ENCODE measurements at regions not wholly inside any gene's neighbourhood (a gene's known extent, or its start where the extent isn't known, plus 50 kb on each side); places are given as distances from the start of the nearest gene placed in this dataset.

DNA sequence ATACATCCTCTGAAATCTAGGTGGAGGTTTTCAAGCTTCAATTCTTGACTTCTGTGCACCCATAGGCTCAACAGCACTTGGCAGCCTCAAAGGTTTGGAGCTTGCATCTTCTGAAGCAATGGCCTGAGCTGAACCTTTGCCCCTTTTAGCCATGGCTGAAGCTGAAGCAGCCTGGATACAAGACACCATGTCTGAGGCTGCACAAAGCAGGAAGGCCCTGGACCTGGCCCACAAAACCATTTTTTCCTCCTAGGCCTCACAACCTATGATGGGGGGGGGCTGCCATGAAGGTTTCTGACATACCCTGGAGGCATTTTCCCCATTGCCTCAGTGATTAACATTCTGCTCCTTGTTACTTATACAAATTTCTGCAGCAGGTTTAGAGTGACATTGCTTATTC, 173.3 kb upstream of the PRMT6 start:
- Histone ChIP-seq H3K27ac (ENCODE audit: control insufficient read depth, insufficient read depth) (no peak overlapping the region), H3K4me2 (ENCODE audit: control insufficient read depth, insufficient read depth) (no peak overlapping the region), H4K20me1 (ENCODE audit: control insufficient read depth, insufficient read depth) (no peaks in the 10 kb centered on the region), H3K4me1 (ENCODE audit: control insufficient read depth, insufficient read depth, low read length) (no peaks in the 10 kb centered on the region), H3K27me3 (replicated peaks in 1 of 2; ENCODE audit: control insufficient read depth in 2 of 2, insufficient read depth in 2 of 2, low read length in 1 of 2) (no peaks in the 10 kb centered on the region), H2AFZ (ENCODE audit: control insufficient read depth, low read depth, low read length) (no peak overlapping the region), H3K9ac (ENCODE audit: control insufficient read depth, insufficient read depth, low read length) (no peak overlapping the region), H3K4me3 (no peak overlapping the region), H3K36me3 (ENCODE audit: control insufficient read depth in 2 of 2, insufficient read depth in 2 of 2, low read length in 1 of 2) (no peaks in the 10 kb centered on the region), H3K9me3 (replicated peaks; ENCODE audit: control insufficient read depth, insufficient read depth, low read length) (no peaks in the 10 kb centered on the region), H3K79me2 (ENCODE audit: control insufficient read depth, insufficient read depth, low read length) (no peaks in the 10 kb centered on the region)
- ChIA-PET CTCF (no interaction called here), POLR2A (no interaction called here), RAD21 (ENCODE audit: unreplicated experiment) (no interaction called here), SMC1A (ENCODE audit: uncharacterized antibody, unreplicated experiment) (no interaction called here)
- no peak for FAIRE-seq
- no peak for ATAC-seq
- intact Hi-C loops (cut with micrococcal nuclease; ENCODE audit: unreplicated experiment) (no loop called here), in situ Hi-C loops (cut with MboI) (no loop called here)
- BruUV-seq (replicated peaks): no TSS peak
- DNase-seq (ENCODE audit: low read depth, low spot score): no peak
- no peak for TF ChIP-seq FOXK2 (IDR thresholded peaks at IDR 0.05)
- TF ChIP-seq, protein P1, sequence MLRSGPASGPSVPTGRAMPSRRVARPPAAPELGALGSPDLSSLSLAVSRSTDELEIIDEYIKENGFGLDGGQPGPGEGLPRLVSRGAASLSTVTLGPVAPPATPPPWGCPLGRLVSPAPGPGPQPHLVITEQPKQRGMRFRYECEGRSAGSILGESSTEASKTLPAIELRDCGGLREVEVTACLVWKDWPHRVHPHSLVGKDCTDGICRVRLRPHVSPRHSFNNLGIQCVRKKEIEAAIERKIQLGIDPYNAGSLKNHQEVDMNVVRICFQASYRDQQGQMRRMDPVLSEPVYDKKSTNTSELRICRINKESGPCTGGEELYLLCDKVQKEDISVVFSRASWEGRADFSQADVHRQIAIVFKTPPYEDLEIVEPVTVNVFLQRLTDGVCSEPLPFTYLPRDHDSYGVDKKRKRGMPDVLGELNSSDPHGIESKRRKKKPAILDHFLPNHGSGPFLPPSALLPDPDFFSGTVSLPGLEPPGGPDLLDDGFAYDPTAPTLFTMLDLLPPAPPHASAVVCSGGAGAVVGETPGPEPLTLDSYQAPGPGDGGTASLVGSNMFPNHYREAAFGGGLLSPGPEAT (IDR thresholded peaks at IDR 0.05; ENCODE audit: low read depth): no peak
- TF ChIP-seq, protein P2, sequence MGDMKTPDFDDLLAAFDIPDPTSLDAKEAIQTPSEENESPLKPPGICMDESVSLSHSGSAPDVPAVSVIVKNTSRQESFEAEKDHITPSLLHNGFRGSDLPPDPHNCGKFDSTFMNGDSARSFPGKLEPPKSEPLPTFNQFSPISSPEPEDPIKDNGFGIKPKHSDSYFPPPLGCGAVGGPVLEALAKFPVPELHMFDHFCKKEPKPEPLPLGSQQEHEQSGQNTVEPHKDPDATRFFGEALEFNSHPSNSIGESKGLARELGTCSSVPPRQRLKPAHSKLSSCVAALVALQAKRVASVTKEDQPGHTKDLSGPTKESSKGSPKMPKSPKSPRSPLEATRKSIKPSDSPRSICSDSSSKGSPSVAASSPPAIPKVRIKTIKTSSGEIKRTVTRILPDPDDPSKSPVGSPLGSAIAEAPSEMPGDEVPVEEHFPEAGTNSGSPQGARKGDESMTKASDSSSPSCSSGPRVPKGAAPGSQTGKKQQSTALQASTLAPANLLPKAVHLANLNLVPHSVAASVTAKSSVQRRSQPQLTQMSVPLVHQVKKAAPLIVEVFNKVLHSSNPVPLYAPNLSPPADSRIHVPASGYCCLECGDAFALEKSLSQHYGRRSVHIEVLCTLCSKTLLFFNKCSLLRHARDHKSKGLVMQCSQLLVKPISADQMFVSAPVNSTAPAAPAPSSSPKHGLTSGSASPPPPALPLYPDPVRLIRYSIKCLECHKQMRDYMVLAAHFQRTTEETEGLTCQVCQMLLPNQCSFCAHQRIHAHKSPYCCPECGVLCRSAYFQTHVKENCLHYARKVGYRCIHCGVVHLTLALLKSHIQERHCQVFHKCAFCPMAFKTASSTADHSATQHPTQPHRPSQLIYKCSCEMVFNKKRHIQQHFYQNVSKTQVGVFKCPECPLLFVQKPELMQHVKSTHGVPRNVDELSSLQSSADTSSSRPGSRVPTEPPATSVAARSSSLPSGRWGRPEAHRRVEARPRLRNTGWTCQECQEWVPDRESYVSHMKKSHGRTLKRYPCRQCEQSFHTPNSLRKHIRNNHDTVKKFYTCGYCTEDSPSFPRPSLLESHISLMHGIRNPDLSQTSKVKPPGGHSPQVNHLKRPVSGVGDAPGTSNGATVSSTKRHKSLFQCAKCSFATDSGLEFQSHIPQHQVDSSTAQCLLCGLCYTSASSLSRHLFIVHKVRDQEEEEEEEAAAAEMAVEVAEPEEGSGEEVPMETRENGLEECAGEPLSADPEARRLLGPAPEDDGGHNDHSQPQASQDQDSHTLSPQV (IDR thresholded peaks at IDR 0.05): no peak
- no peak for TF ChIP-seq RAD21 (IDR thresholded peaks at IDR 0.05; ENCODE audit: insufficient read depth, low read depth, low read length)
- no peak for TF ChIP-seq LARP7 (IDR thresholded peaks at IDR 0.05)
- TF ChIP-seq, protein P3, sequence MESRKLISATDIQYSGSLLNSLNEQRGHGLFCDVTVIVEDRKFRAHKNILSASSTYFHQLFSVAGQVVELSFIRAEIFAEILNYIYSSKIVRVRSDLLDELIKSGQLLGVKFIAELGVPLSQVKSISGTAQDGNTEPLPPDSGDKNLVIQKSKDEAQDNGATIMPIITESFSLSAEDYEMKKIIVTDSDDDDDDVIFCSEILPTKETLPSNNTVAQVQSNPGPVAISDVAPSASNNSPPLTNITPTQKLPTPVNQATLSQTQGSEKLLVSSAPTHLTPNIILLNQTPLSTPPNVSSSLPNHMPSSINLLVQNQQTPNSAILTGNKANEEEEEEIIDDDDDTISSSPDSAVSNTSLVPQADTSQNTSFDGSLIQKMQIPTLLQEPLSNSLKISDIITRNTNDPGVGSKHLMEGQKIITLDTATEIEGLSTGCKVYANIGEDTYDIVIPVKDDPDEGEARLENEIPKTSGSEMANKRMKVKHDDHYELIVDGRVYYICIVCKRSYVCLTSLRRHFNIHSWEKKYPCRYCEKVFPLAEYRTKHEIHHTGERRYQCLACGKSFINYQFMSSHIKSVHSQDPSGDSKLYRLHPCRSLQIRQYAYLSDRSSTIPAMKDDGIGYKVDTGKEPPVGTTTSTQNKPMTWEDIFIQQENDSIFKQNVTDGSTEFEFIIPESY (IDR thresholded peaks at IDR 0.05): no peak
- no peak for TF ChIP-seq SUPT20H (IDR thresholded peaks at IDR 0.05; ENCODE audit: borderline replicate concordance, control insufficient read depth, low read depth, low read length)
- no peak for TF ChIP-seq NR2F1 (conservative IDR thresholded peaks at IDR 0.05)
- no peak for TF ChIP-seq ASH2L (IDR thresholded peaks at IDR 0.05; ENCODE audit: borderline replicate concordance, low read depth)
- no peak for TF ChIP-seq TCF3 (IDR thresholded peaks at IDR 0.05; ENCODE audit: borderline replicate concordance, insufficient read depth, low read depth, low read length)
- TF ChIP-seq HCFC1 (IDR thresholded peaks at IDR 0.05; ENCODE audit: low read length): no peak
- TF ChIP-seq ZNF217 (IDR thresholded peaks at IDR 0.05): no peak
- TF ChIP-seq POLR2AphosphoS5 (IDR thresholded peaks at IDR 0.05; ENCODE audit: low read length): no peak
- TF ChIP-seq ESRRA (IDR thresholded peaks at IDR 0.05; ENCODE audit: low read length): no peak
- TF ChIP-seq NFYB (IDR thresholded peaks at IDR 0.05; ENCODE audit: insufficient read depth, low read depth, low read length): no peak
- no peak for TF ChIP-seq CREM (IDR thresholded peaks at IDR 0.05; ENCODE audit: low read depth)
- no peak for TF ChIP-seq ZSCAN29 (IDR thresholded peaks at IDR 0.05)
- TF ChIP-seq CHD2 (IDR thresholded peaks at IDR 0.05; ENCODE audit: borderline replicate concordance, low read depth, low read length): no peak
- TF ChIP-seq STAT1 (conservative IDR thresholded peaks at IDR 0.05): no peak

Measured in GM12878 (cell line).